Hematopoietic multipotent progenitor cell treated with erythropoietin and hydrocortisone succinate and interleukin-3 and kit ligand, for 8 days (in vitro differentiated cells): ENCODE measurements at regions not wholly inside any gene's neighbourhood (a gene's known extent, or its start where the extent isn't known, plus 50 kb on each side); places are given as distances from the start of the nearest gene placed in this dataset.
A peak's percentile ranks its signal among the peaks of the same experiment; 100 is the strongest.
"Not testable (repeated sequence)": the region's sequence is repeated elsewhere in the genome, so short reads cannot be mapped to it uniquely, and the experiment has no call there.

Source experiments
- DNase-seq: peaks from one replicate; pipeline ENCODE4 v3.0.0-alpha.2; 2015

- no peak for DNase-seq
Observed at GRCh38 chr7:54292171-54292925, 249.8 kb upstream of the VSTM2A start.

GRCh38 chr7:54299426-54299825, 242.7 kb upstream of the VSTM2A start:
- no peak for DNase-seq

GRCh38 chr7:54315955-54316354, 226.2 kb upstream of the VSTM2A start:
- not testable (repeated sequence) for DNase-seq

- DNase-seq, result no peak
Observed at GRCh38 chr7:54326592-54327167, 215.5 kb upstream of the VSTM2A start.

- DNase-seq, result no peak
Observed at GRCh38 chr7:54330216-54330800, 211.9 kb upstream of the VSTM2A start.

- DNase-seq, result no peak
Observed at GRCh38 chr7:54331311-54331710, 210.9 kb upstream of the VSTM2A start.

- no peak for DNase-seq
Observed at GRCh38 chr7:54332301-54332700, 209.9 kb upstream of the VSTM2A start.

- no peak for DNase-seq
Observed at GRCh38 chr7:54333952-54334351, 208.2 kb upstream of the VSTM2A start.

GRCh38 chr7:54336800-54337199, 205.4 kb upstream of the VSTM2A start:
- no peak for DNase-seq

GRCh38 chr7:54337466-54337865, 204.7 kb upstream of the VSTM2A start:
- DNase-seq, result no peak

- no peak for DNase-seq
Observed at GRCh38 chr7:54338319-54338718, 203.9 kb upstream of the VSTM2A start.

- DNase-seq, result no peak
Observed at GRCh38 chr7:54339073-54339472, 203.1 kb upstream of the VSTM2A start.

GRCh38 chr7:54342458-54342857, 199.7 kb upstream of the VSTM2A start:
- no peak for DNase-seq

- DNase-seq, result no peak
Observed at GRCh38 chr7:54343511-54343910, 198.7 kb upstream of the VSTM2A start.

GRCh38 chr7:54345746-54346145, 196.4 kb upstream of the VSTM2A start:
- DNase-seq, result no peak

- no peak for DNase-seq
Observed at GRCh38 chr7:54349229-54349628, 192.9 kb upstream of the VSTM2A start.

- no peak for DNase-seq
Observed at GRCh38 chr7:54354436-54354835, 187.7 kb upstream of the VSTM2A start.

- DNase-seq, result no peak
Observed at GRCh38 chr7:54355842-54356241, 186.3 kb upstream of the VSTM2A start.

- DNase-seq, result no peak
Observed at GRCh38 chr7:54360075-54360840, 181.9 kb upstream of the VSTM2A start.

GRCh38 chr7:54390565-54390964, 151.6 kb upstream of the VSTM2A start:
- no peak for DNase-seq

GRCh38 chr7:54392935-54393334, 149.2 kb upstream of the VSTM2A start:
- no peak for DNase-seq

GRCh38 chr7:54394834-54395233, 147.3 kb upstream of the VSTM2A start:
- DNase-seq, result peak; percentile 2

GRCh38 chr7:54397836-54398612, 144.2 kb upstream of the VSTM2A start:
- DNase-seq, result no peak
